DMS53 treated with DMSO at 0.1 percent for 48 hours (cell line): ENCODE measurements at regions not wholly inside any gene's neighbourhood (a gene's known extent, or its start where the extent isn't known, plus 50 kb on each side); places are given as distances from the start of the nearest gene placed in this dataset.

Source experiments
- DNase-seq: peaks from one replicate; lab custom pipeline; 2025; ENCODE audit not compliant: unreplicated experiment; lab: John Stamatoyannopoulos, UW

GRCh38 chr21:19771881-19772280, 1226.3 kb upstream of the NCAM2 start:
- DNase-seq = no peak

GRCh38 chr21:19776076-19776475, 1222.1 kb upstream of the NCAM2 start:
- DNase-seq = no peak

- DNase-seq = no peak
These were observed 1216.1 kb upstream of the NCAM2 start for GRCh38 chr21:19781881-19782652.

- no peak for DNase-seq
These were observed 1212.3 kb upstream of the NCAM2 start for GRCh38 chr21:19785941-19786340.

- no peak for DNase-seq
These were observed 1206.2 kb upstream of the NCAM2 start for GRCh38 chr21:19792004-19792403.

GRCh38 chr21:19807201-19807600, 1191.0 kb upstream of the NCAM2 start:
- DNase-seq = no peak

- no peak for DNase-seq
These were observed 1187.4 kb upstream of the NCAM2 start for GRCh38 chr21:19810779-19811178.

GRCh38 chr21:19830446-19830845, 1167.8 kb upstream of the NCAM2 start:
- no peak for DNase-seq

- no peak for DNase-seq
These were observed 1165.7 kb upstream of the NCAM2 start for GRCh38 chr21:19832551-19832950.

- no peak for DNase-seq
These were observed 1165.1 kb upstream of the NCAM2 start for GRCh38 chr21:19833082-19833481.

GRCh38 chr21:19842601-19843000, 1155.6 kb upstream of the NCAM2 start:
- DNase-seq = no peak

GRCh38 chr21:19844334-19844733, 1153.9 kb upstream of the NCAM2 start:
- DNase-seq = no peak

- DNase-seq = no peak
These were observed 1148.1 kb upstream of the NCAM2 start for GRCh38 chr21:19850157-19850556.

- no peak for DNase-seq
These were observed 1145.1 kb upstream of the NCAM2 start for GRCh38 chr21:19853061-19853460.

GRCh38 chr21:19853709-19854575, 1144.3 kb upstream of the NCAM2 start:
- DNase-seq = no peak

GRCh38 chr21:19855522-19855921, 1142.7 kb upstream of the NCAM2 start:
- no peak for DNase-seq

GRCh38 chr21:19864476-19864875, 1133.7 kb upstream of the NCAM2 start:
- peak; percentile 80 for DNase-seq

- no peak for DNase-seq
These were observed 1127.5 kb upstream of the NCAM2 start for GRCh38 chr21:19870682-19871081.

- DNase-seq = no peak
These were observed 1123.7 kb upstream of the NCAM2 start for GRCh38 chr21:19874521-19874920.

- DNase-seq = no peak
These were observed 1120.1 kb upstream of the NCAM2 start for GRCh38 chr21:19878133-19878532.

- DNase-seq = peak; percentile 17
These were observed 1098.6 kb upstream of the NCAM2 start for GRCh38 chr21:19899645-19900044.

- peak; percentile 52 for DNase-seq
These were observed 1098.1 kb upstream of the NCAM2 start for GRCh38 chr21:19900149-19900548.
